C4-2B (cell line): ENCODE measurements at regions not wholly inside any gene's neighbourhood (a gene's known extent, or its start where the extent isn't known, plus 50 kb on each side); places are given as distances from the start of the nearest gene placed in this dataset.

Experiments
- ZFX ChIP-seq: fragments of 450-650 bp; IDR thresholded peaks from 2 replicates; pipeline ENCODE4 v1.6.1; 2017
- TF ChIP-seq, protein P1 (sequence below): fragments of 450-650 bp; conservative IDR thresholded peaks from 2 replicates; pipeline ENCODE4 v1.5.1; 2017; ENCODE audit warnings: mild to moderate bottlenecking

DNA sequence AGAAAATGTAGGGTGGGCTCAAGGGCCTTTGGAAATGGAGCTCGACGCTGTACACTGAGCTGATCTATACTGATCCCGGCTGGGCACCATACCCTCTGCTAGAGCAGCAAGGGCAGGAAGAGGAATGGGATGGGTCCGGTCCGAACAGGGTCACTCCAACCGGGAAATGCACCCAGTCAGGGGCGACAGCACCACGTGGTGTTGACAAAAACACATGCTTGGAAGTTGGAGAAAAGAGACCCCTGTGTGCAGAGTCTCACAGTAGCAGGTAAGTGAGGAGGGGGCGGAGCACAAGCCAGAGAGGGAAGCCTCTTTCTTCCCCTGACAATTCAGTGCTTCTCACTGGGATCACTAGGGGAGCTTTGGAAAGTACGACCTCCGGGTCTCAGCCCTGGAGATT lies 84.1 kb upstream of the ASB18 start:
- TF ChIP-seq, protein P1, sequence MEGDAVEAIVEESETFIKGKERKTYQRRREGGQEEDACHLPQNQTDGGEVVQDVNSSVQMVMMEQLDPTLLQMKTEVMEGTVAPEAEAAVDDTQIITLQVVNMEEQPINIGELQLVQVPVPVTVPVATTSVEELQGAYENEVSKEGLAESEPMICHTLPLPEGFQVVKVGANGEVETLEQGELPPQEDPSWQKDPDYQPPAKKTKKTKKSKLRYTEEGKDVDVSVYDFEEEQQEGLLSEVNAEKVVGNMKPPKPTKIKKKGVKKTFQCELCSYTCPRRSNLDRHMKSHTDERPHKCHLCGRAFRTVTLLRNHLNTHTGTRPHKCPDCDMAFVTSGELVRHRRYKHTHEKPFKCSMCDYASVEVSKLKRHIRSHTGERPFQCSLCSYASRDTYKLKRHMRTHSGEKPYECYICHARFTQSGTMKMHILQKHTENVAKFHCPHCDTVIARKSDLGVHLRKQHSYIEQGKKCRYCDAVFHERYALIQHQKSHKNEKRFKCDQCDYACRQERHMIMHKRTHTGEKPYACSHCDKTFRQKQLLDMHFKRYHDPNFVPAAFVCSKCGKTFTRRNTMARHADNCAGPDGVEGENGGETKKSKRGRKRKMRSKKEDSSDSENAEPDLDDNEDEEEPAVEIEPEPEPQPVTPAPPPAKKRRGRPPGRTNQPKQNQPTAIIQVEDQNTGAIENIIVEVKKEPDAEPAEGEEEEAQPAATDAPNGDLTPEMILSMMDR = no peak
- TF ChIP-seq ZFX = no peak
